ENCODE measurements at regions not wholly inside any gene's neighbourhood (a gene's known extent, or its start where the extent isn't known, plus 50 kb on each side); places are given as distances from the start of the nearest gene placed in this dataset.

- TF ChIP-seq, protein P1, sequence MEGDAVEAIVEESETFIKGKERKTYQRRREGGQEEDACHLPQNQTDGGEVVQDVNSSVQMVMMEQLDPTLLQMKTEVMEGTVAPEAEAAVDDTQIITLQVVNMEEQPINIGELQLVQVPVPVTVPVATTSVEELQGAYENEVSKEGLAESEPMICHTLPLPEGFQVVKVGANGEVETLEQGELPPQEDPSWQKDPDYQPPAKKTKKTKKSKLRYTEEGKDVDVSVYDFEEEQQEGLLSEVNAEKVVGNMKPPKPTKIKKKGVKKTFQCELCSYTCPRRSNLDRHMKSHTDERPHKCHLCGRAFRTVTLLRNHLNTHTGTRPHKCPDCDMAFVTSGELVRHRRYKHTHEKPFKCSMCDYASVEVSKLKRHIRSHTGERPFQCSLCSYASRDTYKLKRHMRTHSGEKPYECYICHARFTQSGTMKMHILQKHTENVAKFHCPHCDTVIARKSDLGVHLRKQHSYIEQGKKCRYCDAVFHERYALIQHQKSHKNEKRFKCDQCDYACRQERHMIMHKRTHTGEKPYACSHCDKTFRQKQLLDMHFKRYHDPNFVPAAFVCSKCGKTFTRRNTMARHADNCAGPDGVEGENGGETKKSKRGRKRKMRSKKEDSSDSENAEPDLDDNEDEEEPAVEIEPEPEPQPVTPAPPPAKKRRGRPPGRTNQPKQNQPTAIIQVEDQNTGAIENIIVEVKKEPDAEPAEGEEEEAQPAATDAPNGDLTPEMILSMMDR (IDR thresholded peaks at IDR 0.05): no peak
- no peak for TF ChIP-seq EZH2 (IDR thresholded peaks at IDR 0.05; ENCODE audit: borderline replicate concordance, insufficient read depth, low read depth, low read length, poor library complexity, severe bottlenecking)
Observed at GRCh38 chr16:88305176-88305575, 77.6 kb upstream of the ZNF469 start.
